ENCODE measurements at regions not wholly inside any gene's neighbourhood (a gene's known extent, or its start where the extent isn't known, plus 50 kb on each side); places are given as distances from the start of the nearest gene placed in this dataset.

DNA sequence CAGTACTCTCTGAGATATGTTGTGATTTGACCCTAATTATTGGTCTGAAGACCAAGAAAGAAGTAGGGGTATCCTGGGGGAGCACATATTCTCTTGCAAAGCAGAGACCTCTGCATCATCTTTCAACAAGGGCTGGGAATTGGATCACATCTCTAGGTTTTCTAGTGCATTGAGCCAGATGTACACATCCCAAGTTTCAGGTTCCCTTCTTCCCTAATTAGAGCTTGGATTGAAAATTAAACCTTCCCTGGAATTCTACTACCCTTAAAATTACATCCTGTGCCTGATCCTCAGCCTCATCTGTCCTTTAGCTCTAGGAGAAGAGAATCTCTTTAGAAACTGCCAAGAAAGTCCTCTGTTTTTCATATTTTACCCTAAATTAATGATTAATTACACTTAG lies 839.6 kb downstream of the SLC6A15 start:
- TF ChIP-seq, protein P1, sequence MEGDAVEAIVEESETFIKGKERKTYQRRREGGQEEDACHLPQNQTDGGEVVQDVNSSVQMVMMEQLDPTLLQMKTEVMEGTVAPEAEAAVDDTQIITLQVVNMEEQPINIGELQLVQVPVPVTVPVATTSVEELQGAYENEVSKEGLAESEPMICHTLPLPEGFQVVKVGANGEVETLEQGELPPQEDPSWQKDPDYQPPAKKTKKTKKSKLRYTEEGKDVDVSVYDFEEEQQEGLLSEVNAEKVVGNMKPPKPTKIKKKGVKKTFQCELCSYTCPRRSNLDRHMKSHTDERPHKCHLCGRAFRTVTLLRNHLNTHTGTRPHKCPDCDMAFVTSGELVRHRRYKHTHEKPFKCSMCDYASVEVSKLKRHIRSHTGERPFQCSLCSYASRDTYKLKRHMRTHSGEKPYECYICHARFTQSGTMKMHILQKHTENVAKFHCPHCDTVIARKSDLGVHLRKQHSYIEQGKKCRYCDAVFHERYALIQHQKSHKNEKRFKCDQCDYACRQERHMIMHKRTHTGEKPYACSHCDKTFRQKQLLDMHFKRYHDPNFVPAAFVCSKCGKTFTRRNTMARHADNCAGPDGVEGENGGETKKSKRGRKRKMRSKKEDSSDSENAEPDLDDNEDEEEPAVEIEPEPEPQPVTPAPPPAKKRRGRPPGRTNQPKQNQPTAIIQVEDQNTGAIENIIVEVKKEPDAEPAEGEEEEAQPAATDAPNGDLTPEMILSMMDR (IDR thresholded peaks at IDR 0.05; ENCODE audit: low read length), result no peak
- TF ChIP-seq EZH2 (IDR thresholded peaks at IDR 0.05; ENCODE audit: borderline replicate concordance, low read length), result no peak
